Tibial nerve (tissue), 4 donors: ENCODE measurements at regions not wholly inside any gene's neighbourhood (a gene's known extent, or its start where the extent isn't known, plus 50 kb on each side); places are given as distances from the start of the nearest gene placed in this dataset.

Experiments
- DNase-seq, 2 donors: peaks; one replicate each; pipeline ENCODE4 v3.0.0-alpha.2; 2019; ENCODE audit warnings: low spot score in 2 of 2
- H3K27ac ChIP-seq, 4 donors: fragments of 200-600 bp; sonication (generic) in 3 of 4; one replicate each; pipeline ENCODE4 v1.5.1; 2017 to 2019; ENCODE audit warnings: mild to moderate bottlenecking in 1 of 4
- H3K27me3 ChIP-seq, 2 donors: fragments of 200-600 bp; sonication (generic) in 1 of 2; one replicate each; pipeline versions ENCODE4 v1.5.1 to v1.6.0; 2017 to 2019
- H3K36me3 ChIP-seq, 3 donors: fragments of 200-600 bp; sonication (generic); one replicate each; pipeline ENCODE4 v1.5.1; 2018 to 2019
- H3K4me1 ChIP-seq, 4 donors: fragments of 200-600 bp; sonication (generic) in 3 of 4; one replicate each; pipeline ENCODE4 v1.5.1; 2017 to 2019
- H3K4me3 ChIP-seq, 4 donors: fragments of 200-600 bp; sonication (generic) in 3 of 4; one replicate each; pipeline ENCODE4 v1.5.1; 2017 to 2019; ENCODE audit warnings: mild to moderate bottlenecking in 1 of 4, moderate library complexity in 1 of 4
- H3K9me3 ChIP-seq, 4 donors: fragments of 200-600 bp; sonication (generic) in 3 of 4; one replicate each; pipeline ENCODE4 v1.5.1; 2017 to 2019
- CTCF ChIP-seq, 5 experiments: fragments of 200-600 bp in 3 of 5; fragments of 450-650 bp in 2 of 5; sonication (generic) in 3 of 5; IDR thresholded peaks; one replicate each; pipeline ENCODE4 v1.5.1; 2016 to 2019; ENCODE audit warnings: antibody characterized with exemption in 5 of 5, mild to moderate bottlenecking in 3 of 5, moderate library complexity in 2 of 5
- EP300 ChIP-seq, 2 donors: sonication (generic); formaldehyde crosslinking; IDR thresholded peaks; one replicate each; pipeline ENCODE4 v1.6.1; 2017; ENCODE audit warnings: antibody characterized with exemption in 2 of 2, mild to moderate bottlenecking in 1 of 2
- POLR2A ChIP-seq, 2 donors: fragments of 450-650 bp; IDR thresholded peaks; one replicate each; pipeline ENCODE4 v1.6.1; 2017; ENCODE audit warnings: antibody characterized with exemption in 2 of 2, mild to moderate bottlenecking in 2 of 2, moderate library complexity in 2 of 2
- WGBS, 2 donors: methylation state at CpG; one replicate each; pipeline ENCODE4 v1.1.5; 2018; 5-methylcytosine and 5-hydroxymethylcytosine counted together

- WGBS, 2 donors = 84% methylated on average over 4 of the region's 4 CpGs
- DNase-seq = no peak
Observed at GRCh38 chr16:26995522-26995921, 71.2 kb upstream of the C16orf82 start.

GRCh38 chr16:27005386-27005785, 61.3 kb upstream of the C16orf82 start:
- no peak overlapping the region for H3K27ac ChIP-seq
- DNase-seq = no peak
- H3K36me3 ChIP-seq = no peaks in the 10 kb centered on the region
- no peaks in the 10 kb centered on the region for H3K27me3 ChIP-seq
- H3K4me1 ChIP-seq = no peaks in the 10 kb centered on the region
- TF ChIP-seq POLR2A (IDR thresholded peaks at IDR 0.05) (no peak), CTCF (IDR thresholded peaks at IDR 0.05) (no peak), EP300 (IDR thresholded peaks at IDR 0.05) (no peak)
- peaks cover 0 to 5% (median 0%) of the 10 kb centered on the region in 4 donors for H3K9me3 ChIP-seq
- no peak overlapping the region for H3K4me3 ChIP-seq

More at GRCh38 chr16:26995522-26995921, 71.2 kb upstream of the C16orf82 start:
- Histone ChIP-seq H3K27me3 (no peaks in the 10 kb centered on the region), H3K9me3 (peaks cover 0 to 13% (median 0%) of the 10 kb centered on the region in 4 donors), H3K4me1 (peaks cover 0 to 11% (median 0%) of the 10 kb centered on the region in 4 donors), H3K4me3 (no peak overlapping the region), H3K36me3 (no peaks in the 10 kb centered on the region), H3K27ac (no peak overlapping the region)
- TF ChIP-seq EP300 (IDR thresholded peaks at IDR 0.05) = no peak
- TF ChIP-seq CTCF (IDR thresholded peaks at IDR 0.05) = no peak
- no peak for TF ChIP-seq POLR2A (IDR thresholded peaks at IDR 0.05)
